ENCODE measurements at regions not wholly inside any gene's neighbourhood (a gene's known extent, or its start where the extent isn't known, plus 50 kb on each side); places are given as distances from the start of the nearest gene placed in this dataset.

GRCh38 chr9:87118594-87118993 is 171.3 kb upstream of the GAS1 start:
- DNase-seq (ENCODE audit: low read depth): no peak

- DNase-seq (ENCODE audit: low read depth): peak; percentile 7
These were observed 172.1 kb upstream of the GAS1 start for GRCh38 chr9:87119328-87119881.

- DNase-seq (ENCODE audit: low read depth): no peak
These were observed 173.3 kb upstream of the GAS1 start for GRCh38 chr9:87120610-87121009.

- DNase-seq (ENCODE audit: low read depth): peak; percentile 87
These were observed 175.8 kb upstream of the GAS1 start for GRCh38 chr9:87122947-87123685.

GRCh38 chr9:87123830-87124229 is 176.5 kb upstream of the GAS1 start:
- DNase-seq (ENCODE audit: low read depth): no peak

GRCh38 chr9:87125819-87126218 is 178.5 kb upstream of the GAS1 start:
- DNase-seq (ENCODE audit: low read depth): no peak

- DNase-seq (ENCODE audit: low read depth): no peak
These were observed 180.2 kb upstream of the GAS1 start for GRCh38 chr9:87127543-87127942.

GRCh38 chr9:87127978-87128614 is 180.8 kb upstream of the GAS1 start:
- no peak for DNase-seq (ENCODE audit: low read depth)

GRCh38 chr9:87128844-87129493 is 181.7 kb upstream of the GAS1 start:
- no peak for DNase-seq (ENCODE audit: low read depth)

GRCh38 chr9:87135074-87135473 is 187.8 kb upstream of the GAS1 start:
- no peak for DNase-seq (ENCODE audit: low read depth)

GRCh38 chr9:87137718-87138117 is 190.4 kb upstream of the GAS1 start:
- no peak for DNase-seq (ENCODE audit: low read depth)

GRCh38 chr9:87138128-87139040 is 191.1 kb upstream of the GAS1 start:
- no peak for DNase-seq (ENCODE audit: low read depth)

GRCh38 chr9:87139099-87139730 is 191.9 kb upstream of the GAS1 start:
- no peak for DNase-seq (ENCODE audit: low read depth)

GRCh38 chr9:87140142-87140541 is 192.8 kb upstream of the GAS1 start:
- no peak for DNase-seq (ENCODE audit: low read depth)

- DNase-seq (ENCODE audit: low read depth): peak; percentile 77
These were observed 193.4 kb upstream of the GAS1 start for GRCh38 chr9:87140605-87141109.

- no peak for DNase-seq (ENCODE audit: low read depth)
These were observed 193.8 kb upstream of the GAS1 start for GRCh38 chr9:87141124-87141523.

- no peak for DNase-seq (ENCODE audit: low read depth)
These were observed 199.6 kb upstream of the GAS1 start for GRCh38 chr9:87146933-87147332.

- DNase-seq (ENCODE audit: low read depth): no peak
These were observed 200.5 kb upstream of the GAS1 start for GRCh38 chr9:87147839-87148238.

- no peak for DNase-seq (ENCODE audit: low read depth)
These were observed 201.2 kb upstream of the GAS1 start for GRCh38 chr9:87148331-87149104.

GRCh38 chr9:87149799-87150198 is 202.5 kb upstream of the GAS1 start:
- no peak for DNase-seq (ENCODE audit: low read depth)
